HG03432 (cell line): ENCODE measurements at regions not wholly inside any gene's neighbourhood (a gene's known extent, or its start where the extent isn't known, plus 50 kb on each side); places are given as distances from the start of the nearest gene placed in this dataset.

ENCODE experiments used
- ATAC-seq: cut with Tn5 transposase; IDR thresholded peaks from one replicate; pipeline ENCODE4 v1.9.1; 2021; ENCODE audit warnings: mild to moderate bottlenecking, moderate library complexity; ENCODE audit not compliant: unreplicated experiment

DNA sequence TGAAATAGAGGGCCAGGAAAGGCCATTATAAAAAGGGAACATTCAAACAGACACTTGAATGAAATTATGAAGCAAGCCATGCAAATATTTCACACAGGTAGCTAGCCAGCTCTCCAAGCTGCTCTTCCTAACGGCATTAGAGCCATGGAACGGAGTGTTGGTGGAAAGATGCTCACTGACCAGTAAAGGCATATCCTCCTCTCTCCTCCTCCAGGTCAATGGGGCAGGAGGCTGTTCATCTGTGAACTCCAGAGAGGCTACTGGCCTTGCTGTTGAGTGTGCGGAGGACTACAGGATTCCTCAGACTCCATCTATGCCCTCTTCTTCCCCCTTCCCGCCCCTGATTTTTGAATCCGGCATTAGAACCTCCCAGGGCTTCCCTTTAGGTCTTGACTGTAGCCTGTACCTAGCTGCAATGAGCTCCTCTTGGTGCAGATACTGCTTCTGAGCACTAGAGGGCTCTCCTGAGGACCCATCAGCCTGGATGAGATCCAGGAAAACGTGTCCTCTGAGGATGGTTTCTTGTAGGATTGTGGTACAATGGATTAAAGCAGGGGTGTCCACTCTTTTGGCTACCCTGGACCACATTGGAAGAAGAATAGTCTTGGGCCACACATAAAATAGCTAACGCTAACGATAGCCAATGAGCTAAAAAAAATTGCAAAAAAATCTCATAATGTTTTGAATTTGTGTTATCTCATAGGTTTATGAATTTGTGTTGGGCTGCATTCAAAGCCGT, 162.2 kb downstream of the SREK1 start:
- ATAC-seq: peak; percentile 76

DNA sequence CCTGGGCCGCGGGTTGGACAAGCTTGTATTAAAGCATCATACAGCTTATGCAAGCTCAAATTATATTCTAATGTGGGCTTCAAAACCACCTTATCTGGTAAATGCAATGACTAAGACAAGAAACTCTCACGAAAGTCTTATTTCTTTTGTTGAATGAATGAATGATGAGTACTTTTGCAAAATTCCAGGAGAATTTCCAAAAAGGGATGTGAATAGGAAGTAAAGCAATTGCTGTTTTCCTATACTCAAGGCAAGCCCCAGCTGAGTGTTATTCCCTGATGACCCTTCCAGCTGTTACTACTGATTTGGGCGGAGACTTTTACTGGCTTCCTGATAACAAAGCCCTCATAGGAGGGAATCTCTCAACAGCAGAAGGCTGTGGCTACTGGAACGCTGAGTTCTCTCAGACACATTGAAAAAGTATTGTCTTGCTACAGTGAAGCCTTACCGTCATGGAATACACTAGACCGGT, 162.8 kb downstream of the SREK1 start:
- ATAC-seq: no peak

GRCh38 chr5:66307647-66308241, 163.6 kb downstream of the SREK1 start:
- peak; percentile 75 for ATAC-seq

DNA sequence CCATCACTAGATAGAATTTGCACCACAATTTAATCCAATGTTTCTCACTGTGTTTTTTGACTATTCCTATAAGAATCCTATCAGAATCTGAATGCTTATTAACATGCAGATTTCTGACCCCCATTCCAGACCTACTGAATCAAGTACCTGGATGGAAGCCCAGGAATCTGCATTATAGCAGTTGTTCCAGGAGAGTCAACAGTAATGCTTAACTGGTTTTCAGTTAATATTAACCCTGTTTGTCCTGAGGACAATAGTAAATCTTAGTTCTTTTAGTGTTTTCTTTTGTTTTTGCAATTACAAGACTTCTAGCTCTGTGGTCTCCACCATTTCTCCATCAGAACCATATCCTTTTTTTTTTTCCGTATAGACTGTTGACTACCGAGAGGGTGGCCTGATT, 168.2 kb downstream of the SREK1 start:
- no peak for ATAC-seq

- ATAC-seq: no peak
These were observed 171.7 kb downstream of the SREK1 start for GRCh38 chr5:66315784-66316183.

DNA sequence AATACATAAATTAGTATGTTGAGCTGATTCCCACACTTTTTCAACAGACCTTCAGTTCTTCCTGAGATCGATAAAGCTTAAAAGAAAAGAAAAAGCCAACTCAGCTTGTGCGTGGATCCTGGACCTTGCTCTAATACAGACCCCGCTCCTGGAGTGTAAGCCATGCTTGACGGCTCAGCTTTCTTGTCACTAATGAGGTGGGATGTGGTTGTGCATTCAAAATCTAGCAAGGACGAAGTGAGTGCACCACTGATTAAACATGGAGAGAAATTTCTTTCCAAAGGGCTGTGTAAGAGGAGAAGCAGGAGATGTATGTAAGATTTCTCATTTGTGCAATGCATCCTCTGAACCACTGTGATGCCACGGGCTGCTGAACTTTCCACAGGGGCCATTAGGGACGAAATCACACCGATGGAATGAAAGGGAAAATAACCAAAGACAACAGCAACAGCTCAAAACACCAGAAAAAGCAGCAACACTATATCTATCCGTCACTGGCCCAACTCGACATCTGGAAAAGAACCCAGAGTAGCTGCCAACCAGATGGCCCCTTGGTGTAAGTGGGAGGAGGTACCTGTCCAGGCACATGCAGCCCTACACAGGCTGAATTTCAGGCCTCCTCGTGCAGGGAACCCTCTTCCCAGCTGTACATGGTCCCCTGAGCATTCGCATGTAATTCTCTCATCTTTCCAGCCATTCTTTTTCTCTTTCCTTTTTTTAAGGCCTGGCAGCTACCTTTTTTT, 178.9 kb downstream of the SREK1 start:
- no peak for ATAC-seq

DNA sequence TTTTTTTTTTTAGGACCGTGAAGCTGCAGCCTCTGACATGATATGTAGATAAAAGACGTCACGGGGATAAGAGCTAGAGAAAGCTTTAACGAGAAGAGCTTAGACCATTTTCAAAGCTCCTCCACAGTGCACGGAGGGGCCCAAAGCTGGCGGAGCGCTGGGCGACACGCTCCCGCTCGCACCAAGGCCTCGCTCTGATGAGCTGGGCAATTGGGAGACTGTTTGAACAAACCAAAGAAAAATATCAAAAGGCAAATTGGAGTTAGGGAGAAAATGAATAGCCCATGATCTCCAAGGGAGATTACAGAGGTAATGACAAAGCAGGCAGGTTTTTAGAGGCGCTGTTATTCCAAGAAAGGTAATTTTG, 179.4 kb downstream of the SREK1 start:
- no peak for ATAC-seq

- ATAC-seq: no peak
These were observed 180.3 kb downstream of the SREK1 start for GRCh38 chr5:66324357-66324756.

DNA sequence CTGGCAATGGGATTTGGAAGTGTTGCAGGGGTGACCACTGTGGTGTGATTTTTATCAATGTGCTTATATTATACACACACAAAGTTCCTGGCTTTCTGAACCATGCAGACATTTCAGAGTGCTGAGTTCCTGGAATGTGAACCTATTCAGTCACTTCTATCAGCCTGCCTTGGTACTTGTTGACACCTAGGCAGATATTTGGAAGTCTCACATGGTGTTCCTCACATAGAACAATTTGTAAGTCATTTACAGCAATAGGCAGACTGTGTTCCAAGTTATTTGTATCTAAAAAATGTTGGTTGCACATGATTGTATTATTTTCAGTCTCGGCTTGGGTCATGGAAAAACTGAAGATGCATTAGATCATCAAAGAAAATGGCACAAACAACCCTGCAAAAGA, 182.2 kb downstream of the SREK1 start:
- ATAC-seq: no peak

DNA sequence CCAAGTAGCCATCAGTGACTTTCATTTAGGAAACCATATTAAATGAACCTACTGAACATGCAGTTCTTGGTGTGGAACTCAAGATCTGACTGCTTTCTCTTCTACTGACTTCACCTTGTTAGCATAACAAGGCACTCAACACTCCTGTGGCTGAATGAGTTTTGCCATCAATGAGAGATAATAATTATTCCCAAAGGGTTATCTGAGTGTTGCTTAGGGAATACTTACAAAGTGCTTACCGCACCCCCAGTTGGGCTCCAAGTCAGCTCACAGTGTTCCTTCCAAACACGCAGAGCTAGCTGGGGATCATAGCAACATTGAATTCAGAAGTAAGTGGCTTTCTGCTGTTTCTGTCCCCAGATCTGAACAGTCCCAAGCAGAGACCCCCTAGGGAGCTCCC, 182.9 kb downstream of the SREK1 start:
- no peak for ATAC-seq

DNA sequence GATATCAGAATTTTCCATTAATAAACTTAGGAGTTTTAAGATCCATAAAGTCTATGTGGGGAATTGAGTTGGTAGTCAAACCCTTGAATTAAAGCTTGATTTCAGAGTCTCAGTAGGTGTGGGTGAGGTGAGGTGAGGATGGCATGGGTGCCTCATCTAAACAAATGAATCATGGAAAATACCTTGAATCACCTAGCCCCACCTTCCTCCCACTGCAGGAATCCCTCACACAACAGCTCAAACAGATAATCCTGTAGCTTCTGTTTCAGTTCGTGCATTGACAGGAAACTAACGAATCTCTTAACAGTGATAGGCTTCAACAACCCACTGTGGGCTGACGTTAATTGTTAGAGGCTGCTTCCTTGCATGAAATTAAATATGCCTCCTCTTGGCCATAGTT, 185.0 kb downstream of the SREK1 start:
- no peak for ATAC-seq

DNA sequence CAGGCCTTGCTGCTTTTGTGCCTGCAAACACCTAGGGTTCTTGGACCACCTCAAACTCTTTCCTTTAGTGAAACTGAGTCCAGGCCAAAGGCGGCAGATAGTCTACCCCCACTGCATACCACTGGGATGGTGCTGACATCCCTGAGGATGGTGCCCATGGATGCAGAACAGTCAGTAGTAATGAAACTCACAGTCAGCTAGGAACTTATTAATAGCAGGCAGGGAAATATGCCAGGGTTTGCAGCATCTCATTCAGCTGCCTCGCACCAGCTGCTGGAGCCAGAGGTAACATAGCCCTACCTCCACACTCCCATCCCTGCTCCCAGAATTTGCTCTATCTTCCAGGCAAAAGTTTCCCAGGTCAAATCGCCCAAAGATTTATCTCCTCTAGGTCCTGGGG, 189.1 kb downstream of the SREK1 start:
- no peak for ATAC-seq

DNA sequence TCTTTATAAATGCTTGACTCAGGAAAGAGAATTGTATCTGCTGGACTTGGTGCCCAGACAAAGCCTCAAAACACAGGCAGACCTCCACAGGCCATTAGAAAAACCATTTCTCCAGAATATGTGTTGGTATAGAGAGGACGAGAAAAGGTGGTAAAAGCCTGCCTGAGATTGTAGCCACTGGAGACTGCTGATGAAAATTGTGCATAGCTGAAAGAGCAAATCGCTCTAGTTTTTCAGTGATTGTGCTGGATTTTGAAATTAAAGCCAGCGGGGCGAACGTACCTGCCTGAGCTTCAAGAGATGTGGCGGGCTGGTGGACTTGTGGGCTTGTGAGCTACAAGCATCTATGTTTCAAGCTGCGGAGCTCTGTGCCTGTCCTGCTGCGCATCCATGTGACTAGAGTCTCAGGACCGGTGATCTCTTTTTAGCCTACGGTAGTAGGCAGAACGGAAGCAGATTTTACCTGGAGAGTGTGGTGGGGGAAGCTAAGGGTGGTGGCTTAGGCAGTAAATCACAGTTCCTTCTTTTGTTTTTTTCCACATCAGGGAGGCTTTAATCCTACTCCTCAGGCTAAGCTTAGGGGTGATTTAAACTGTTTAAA, 193.6 kb downstream of the SREK1 start:
- ATAC-seq: no peak

DNA sequence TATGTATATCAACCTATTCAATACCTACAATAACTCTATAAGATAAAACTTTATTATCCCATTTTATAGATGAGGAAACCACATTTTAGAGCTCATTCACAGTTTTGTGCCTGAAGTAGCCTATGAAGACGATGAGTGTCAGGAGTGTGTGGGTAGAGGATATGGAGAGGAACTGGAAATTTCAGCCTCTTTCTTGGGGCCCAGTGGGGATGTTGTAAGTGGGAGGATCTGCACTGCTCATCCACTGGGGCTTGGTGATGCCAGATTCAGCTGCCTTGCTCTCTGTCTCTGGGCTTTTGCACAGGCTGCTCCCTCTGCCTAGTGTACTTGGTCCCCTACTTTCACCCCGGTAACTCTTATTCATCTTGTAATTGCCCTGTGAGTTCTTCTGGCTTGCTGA, 194.7 kb downstream of the SREK1 start:
- no peak for ATAC-seq

DNA sequence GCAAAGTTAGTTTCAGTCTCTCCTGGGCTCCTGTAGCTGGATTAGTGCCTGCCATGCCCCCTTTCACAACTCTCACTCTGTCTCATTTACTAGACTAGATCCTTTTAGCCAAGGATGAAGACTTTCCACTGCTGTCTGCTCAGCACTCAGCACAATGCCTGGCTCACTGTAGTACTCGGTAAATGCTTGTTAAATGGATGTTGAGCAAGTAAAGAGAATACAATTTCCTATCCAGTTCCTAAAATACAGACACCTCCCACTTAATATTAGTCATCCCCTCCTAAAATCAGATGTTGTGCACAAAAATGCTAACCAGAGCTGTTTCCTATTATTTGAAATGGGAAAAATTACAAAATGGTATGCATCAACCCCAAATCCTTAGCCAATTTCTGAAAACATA, 195.8 kb downstream of the SREK1 start:
- no peak for ATAC-seq

DNA sequence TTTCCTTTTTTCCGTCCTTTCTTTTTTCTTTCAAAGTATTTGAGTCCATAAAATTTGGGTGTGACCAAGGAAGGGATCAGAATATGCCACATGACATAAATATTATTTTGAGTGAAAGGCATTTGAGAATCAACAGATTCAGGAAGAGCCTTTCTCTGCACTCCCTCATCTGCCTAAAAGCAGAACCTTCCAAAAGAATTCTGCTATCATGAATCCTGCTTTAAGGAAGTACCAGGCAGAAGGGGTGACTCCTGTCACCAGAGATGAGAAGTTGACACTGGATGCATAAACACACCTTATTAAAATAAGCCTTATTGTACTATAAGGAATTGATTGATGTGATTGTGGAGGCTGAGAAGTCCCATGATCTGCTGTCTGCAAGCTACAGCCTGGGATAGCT, 196.7 kb downstream of the SREK1 start:
- no peak for ATAC-seq

- ATAC-seq: no peak
These were observed 198.3 kb downstream of the SREK1 start for GRCh38 chr5:66342341-66342880.

GRCh38 chr5:66343370-66344071, 199.4 kb downstream of the SREK1 start:
- no peak for ATAC-seq

DNA sequence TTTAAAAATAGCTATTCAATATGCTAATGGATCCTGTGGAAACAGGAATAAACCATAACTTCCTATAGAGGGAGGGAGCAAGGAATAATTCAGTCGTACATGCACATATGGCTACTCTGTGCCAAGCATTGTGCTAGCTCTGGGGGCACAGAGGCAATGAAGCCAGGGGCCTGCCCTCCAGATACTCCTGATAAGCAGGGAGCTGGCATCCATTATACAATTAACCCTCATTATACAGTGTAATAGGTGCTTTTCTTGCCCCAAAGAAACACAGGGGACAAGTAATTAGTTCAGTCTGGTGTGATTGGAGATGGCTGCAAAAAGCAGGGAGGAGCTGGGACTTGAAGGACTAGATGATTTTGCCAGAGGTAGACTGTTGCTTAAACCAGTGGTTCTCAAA, 200.4 kb downstream of the SREK1 start:
- no peak for ATAC-seq

DNA sequence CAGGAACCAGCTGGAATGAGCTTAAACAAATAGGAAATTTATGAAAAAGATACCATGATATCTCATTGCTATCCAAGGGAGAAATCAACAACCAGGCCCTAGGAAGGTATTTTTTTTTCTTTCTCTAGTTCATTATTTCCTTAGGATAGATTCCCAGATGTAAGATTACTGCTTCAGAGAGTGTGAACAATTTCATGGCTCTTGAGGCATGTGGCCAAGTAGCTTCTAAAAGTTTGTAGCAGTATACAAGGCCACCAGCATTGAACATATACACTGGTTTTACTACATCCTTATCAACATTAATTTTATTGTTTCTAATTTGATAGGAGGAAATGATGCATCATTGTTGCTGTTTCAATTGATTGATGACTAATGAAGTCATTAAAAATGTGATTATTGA, 201.2 kb downstream of the SREK1 start:
- ATAC-seq: no peak

DNA sequence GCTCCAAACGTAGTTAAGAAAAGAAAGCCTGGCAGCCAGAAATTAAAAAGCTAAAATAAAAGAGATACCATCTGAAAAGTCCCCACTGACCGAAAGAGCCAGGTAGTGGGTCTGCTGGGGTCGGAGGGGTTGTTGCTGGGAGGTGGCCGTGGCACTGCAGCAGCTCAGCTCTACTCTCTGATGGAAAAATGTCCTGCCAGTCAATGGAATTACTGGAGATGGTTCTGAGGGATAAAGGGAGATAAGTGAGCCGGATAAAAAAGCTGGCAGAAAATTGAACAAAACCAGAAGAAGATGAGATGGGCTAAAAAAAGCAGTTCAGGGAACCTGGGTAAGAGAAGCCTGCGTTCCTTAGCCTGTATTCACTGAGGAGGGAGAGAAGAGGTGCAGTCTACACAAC, 202.8 kb downstream of the SREK1 start:
- no peak for ATAC-seq
